ENCODE measurements at regions not wholly inside any gene's neighbourhood (a gene's known extent, or its start where the extent isn't known, plus 50 kb on each side); places are given as distances from the start of the nearest gene placed in this dataset.

DNA sequence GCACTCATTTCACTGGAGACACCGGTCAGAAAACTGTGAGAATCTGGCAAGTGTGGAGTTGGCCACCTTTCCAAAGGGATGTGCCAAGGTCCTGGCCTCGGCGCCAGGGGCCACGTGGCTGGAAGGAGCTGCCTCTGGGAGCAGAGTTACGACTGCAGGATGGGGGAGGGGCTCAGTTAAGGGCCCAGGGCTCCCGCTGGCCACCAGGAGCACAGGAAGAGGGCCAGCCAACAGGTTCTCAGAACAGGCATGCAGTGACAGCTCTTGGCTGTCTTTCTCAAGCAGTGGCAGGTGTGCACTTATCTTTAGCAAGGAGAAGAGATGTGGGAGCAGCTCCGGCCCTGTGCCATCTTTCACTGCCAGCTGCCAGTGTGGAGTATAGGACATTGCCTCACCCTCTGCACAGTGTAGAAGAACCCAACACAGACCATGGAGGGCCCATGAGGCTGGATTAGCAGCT lies 115.9 kb upstream of the RBPJ start:
- Histone ChIP-seq H3K36me3 (replicated peaks; ENCODE audit: insufficient read depth, low read depth) (no peaks in the 10 kb centered on the region), H3K27ac (no peak overlapping the region), H4K20me1 (ENCODE audit: insufficient read depth, poor library complexity, severe bottlenecking) (no peaks in the 10 kb centered on the region), H3K4me2 (no peak overlapping the region), H3K9me3 (ENCODE audit: low read depth) (no peaks in the 10 kb centered on the region), H2AFZ (no peak overlapping the region), H3K27me3 (peaks cover 10% of the 10 kb centered on the region), H3K4me1 (ENCODE audit: insufficient read depth) (no peaks in the 10 kb centered on the region), H3K9me2 (replicated peaks; ENCODE audit: insufficient read depth) (no peaks in the 10 kb centered on the region), H3K4me3 (no peak overlapping the region), H3K79me2 (no peaks in the 10 kb centered on the region)
- DNase-seq (ENCODE audit: low spot score): no peak
- WGBS (ENCODE audit: low lambda C conversion rate, missing lambda C conversion rate): 78% methylated on average over 7 of the region's 7 CpGs
- TF ChIP-seq EZH2 (IDR thresholded peaks at IDR 0.05; ENCODE audit: borderline replicate concordance) (no peak), EZH2phosphoT487 (IDR thresholded peaks at IDR 0.05; ENCODE audit: low read depth, severe bottlenecking, unreplicated experiment) (no peak)
- TF ChIP-seq, protein P1, sequence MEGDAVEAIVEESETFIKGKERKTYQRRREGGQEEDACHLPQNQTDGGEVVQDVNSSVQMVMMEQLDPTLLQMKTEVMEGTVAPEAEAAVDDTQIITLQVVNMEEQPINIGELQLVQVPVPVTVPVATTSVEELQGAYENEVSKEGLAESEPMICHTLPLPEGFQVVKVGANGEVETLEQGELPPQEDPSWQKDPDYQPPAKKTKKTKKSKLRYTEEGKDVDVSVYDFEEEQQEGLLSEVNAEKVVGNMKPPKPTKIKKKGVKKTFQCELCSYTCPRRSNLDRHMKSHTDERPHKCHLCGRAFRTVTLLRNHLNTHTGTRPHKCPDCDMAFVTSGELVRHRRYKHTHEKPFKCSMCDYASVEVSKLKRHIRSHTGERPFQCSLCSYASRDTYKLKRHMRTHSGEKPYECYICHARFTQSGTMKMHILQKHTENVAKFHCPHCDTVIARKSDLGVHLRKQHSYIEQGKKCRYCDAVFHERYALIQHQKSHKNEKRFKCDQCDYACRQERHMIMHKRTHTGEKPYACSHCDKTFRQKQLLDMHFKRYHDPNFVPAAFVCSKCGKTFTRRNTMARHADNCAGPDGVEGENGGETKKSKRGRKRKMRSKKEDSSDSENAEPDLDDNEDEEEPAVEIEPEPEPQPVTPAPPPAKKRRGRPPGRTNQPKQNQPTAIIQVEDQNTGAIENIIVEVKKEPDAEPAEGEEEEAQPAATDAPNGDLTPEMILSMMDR (IDR thresholded peaks at IDR 0.05; ENCODE audit: poor library complexity): no peak

GRCh38 chr4:26206339-26206738 lies 114.5 kb upstream of the RBPJ start:
- DNase-seq (ENCODE audit: low spot score): no peak
- Histone ChIP-seq H3K27ac (no peak overlapping the region), H3K27me3 (peaks cover 10% of the 10 kb centered on the region), H3K79me2 (no peaks in the 10 kb centered on the region), H2AFZ (no peak overlapping the region), H3K4me2 (no peak overlapping the region), H4K20me1 (ENCODE audit: insufficient read depth, poor library complexity, severe bottlenecking) (no peaks in the 10 kb centered on the region), H3K9me3 (ENCODE audit: low read depth) (no peaks in the 10 kb centered on the region), H3K9me2 (replicated peaks; ENCODE audit: insufficient read depth) (no peaks in the 10 kb centered on the region), H3K4me1 (ENCODE audit: insufficient read depth) (no peaks in the 10 kb centered on the region), H3K36me3 (replicated peaks; ENCODE audit: insufficient read depth, low read depth) (no peaks in the 10 kb centered on the region), H3K4me3 (no peak overlapping the region)
- 69% methylated on average over 2 of the region's 2 CpGs for WGBS (ENCODE audit: low lambda C conversion rate, missing lambda C conversion rate)
- TF ChIP-seq EZH2phosphoT487 (IDR thresholded peaks at IDR 0.05; ENCODE audit: low read depth, severe bottlenecking, unreplicated experiment) (no peak), EZH2 (IDR thresholded peaks at IDR 0.05; ENCODE audit: borderline replicate concordance) (no peak)

DNA sequence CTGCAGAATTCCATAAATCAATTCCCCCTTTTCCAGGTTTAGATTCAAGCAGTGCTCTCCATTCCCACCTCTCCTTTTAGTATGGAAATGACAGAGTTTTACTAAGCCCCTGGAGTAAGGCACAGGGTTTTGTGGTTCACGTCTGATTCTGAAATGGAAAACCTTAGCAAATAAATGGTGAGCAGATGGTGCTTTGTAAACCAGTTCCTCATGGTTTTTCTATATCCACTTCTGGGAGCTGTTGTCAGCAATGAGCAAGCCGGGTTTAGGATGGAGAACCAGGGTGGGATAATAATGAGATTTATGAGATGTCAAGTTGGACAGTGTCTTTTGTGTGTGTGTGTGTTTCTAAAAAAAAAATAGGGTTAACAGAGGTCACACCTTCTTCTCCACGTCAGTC lies 113.8 kb upstream of the RBPJ start:
- Histone ChIP-seq H4K20me1 (ENCODE audit: insufficient read depth, poor library complexity, severe bottlenecking) (no peaks in the 10 kb centered on the region), H3K27ac (no peak overlapping the region), H3K9me2 (replicated peaks; ENCODE audit: insufficient read depth) (no peaks in the 10 kb centered on the region), H3K36me3 (replicated peaks; ENCODE audit: insufficient read depth, low read depth) (no peaks in the 10 kb centered on the region), H3K9me3 (ENCODE audit: low read depth) (no peaks in the 10 kb centered on the region), H3K4me2 (no peak overlapping the region), H3K27me3 (peaks cover 10% of the 10 kb centered on the region), H2AFZ (no peak overlapping the region), H3K4me3 (no peak overlapping the region), H3K4me1 (ENCODE audit: insufficient read depth) (no peaks in the 10 kb centered on the region), H3K79me2 (no peaks in the 10 kb centered on the region)
- TF ChIP-seq EZH2phosphoT487 (IDR thresholded peaks at IDR 0.05; ENCODE audit: low read depth, severe bottlenecking, unreplicated experiment): no peak
- no peak for TF ChIP-seq EZH2 (IDR thresholded peaks at IDR 0.05; ENCODE audit: borderline replicate concordance)
- TF ChIP-seq, protein P1 (IDR thresholded peaks at IDR 0.05; ENCODE audit: poor library complexity): no peak
- DNase-seq (ENCODE audit: low spot score): no peak
- WGBS (ENCODE audit: low lambda C conversion rate, missing lambda C conversion rate): 59% methylated on average over 3 of the region's 3 CpGs

GRCh38 chr4:26207631-26208030 lies 113.2 kb upstream of the RBPJ start:
- H3K4me3 ChIP-seq: no peak overlapping the region
- H3K36me3 ChIP-seq (replicated peaks; ENCODE audit: insufficient read depth, low read depth): no peaks in the 10 kb centered on the region
- H3K27ac ChIP-seq: no peak overlapping the region
- TF ChIP-seq EZH2 (IDR thresholded peaks at IDR 0.05; ENCODE audit: borderline replicate concordance) (no peak), EZH2phosphoT487 (IDR thresholded peaks at IDR 0.05; ENCODE audit: low read depth, severe bottlenecking, unreplicated experiment) (no peak)
- TF ChIP-seq, protein P1 (IDR thresholded peaks at IDR 0.05; ENCODE audit: poor library complexity): no peak
- H3K4me1 ChIP-seq (ENCODE audit: insufficient read depth): no peaks in the 10 kb centered on the region
- no peaks in the 10 kb centered on the region for H3K79me2 ChIP-seq
- H2AFZ ChIP-seq: no peak overlapping the region
- H3K4me2 ChIP-seq: no peak overlapping the region
- no peaks in the 10 kb centered on the region for H3K9me2 ChIP-seq (replicated peaks; ENCODE audit: insufficient read depth)
- 95% methylated on average over 3 of the region's 3 CpGs for WGBS (ENCODE audit: low lambda C conversion rate, missing lambda C conversion rate)
- DNase-seq (ENCODE audit: low spot score): no peak
- no peaks in the 10 kb centered on the region for H4K20me1 ChIP-seq (ENCODE audit: insufficient read depth, poor library complexity, severe bottlenecking)
- peaks cover 10% of the 10 kb centered on the region for H3K27me3 ChIP-seq
- H3K9me3 ChIP-seq (ENCODE audit: low read depth): no peaks in the 10 kb centered on the region

All from hepatocyte (in vitro differentiated cells).